MV-4-11 (cell line): ENCODE measurements at regions not wholly inside any gene's neighbourhood (a gene's known extent, or its start where the extent isn't known, plus 50 kb on each side); places are given as distances from the start of the nearest gene placed in this dataset.

Source experiments
- DNase-seq: peaks from one replicate; lab custom pipeline; 2025; lab: John Stamatoyannopoulos, UW

- no peak for DNase-seq
These were observed 423.2 kb downstream of the ATP23 start for GRCh38 chr12:58364389-58365086.

- DNase-seq = no peak
These were observed 423.7 kb downstream of the ATP23 start for GRCh38 chr12:58365087-58365390.

GRCh38 chr12:58367041-58367440, 425.7 kb downstream of the ATP23 start:
- DNase-seq = no peak

GRCh38 chr12:58368001-58368400, 426.6 kb downstream of the ATP23 start:
- no peak for DNase-seq

- no peak for DNase-seq
These were observed 428.2 kb downstream of the ATP23 start for GRCh38 chr12:58369576-58369975.

- DNase-seq = no peak
These were observed 430.9 kb downstream of the ATP23 start for GRCh38 chr12:58372298-58372697.

GRCh38 chr12:58378028-58378427, 436.7 kb downstream of the ATP23 start:
- no peak for DNase-seq

- DNase-seq = no peak
These were observed 440.2 kb downstream of the ATP23 start for GRCh38 chr12:58381546-58381945.

- no peak for DNase-seq
These were observed 442.8 kb downstream of the ATP23 start for GRCh38 chr12:58384196-58384595.

GRCh38 chr12:58386136-58386535, 444.8 kb downstream of the ATP23 start:
- DNase-seq = no peak

- no peak for DNase-seq
These were observed 445.8 kb downstream of the ATP23 start for GRCh38 chr12:58387199-58387598.

GRCh38 chr12:58388261-58388660, 446.9 kb downstream of the ATP23 start:
- DNase-seq = no peak

- no peak for DNase-seq
These were observed 451.8 kb downstream of the ATP23 start for GRCh38 chr12:58393152-58393551.

- no peak for DNase-seq
These were observed 453.7 kb downstream of the ATP23 start for GRCh38 chr12:58395056-58395455.

- no peak for DNase-seq
These were observed 454.1 kb downstream of the ATP23 start for GRCh38 chr12:58395470-58395869.

GRCh38 chr12:58396239-58396638, 454.9 kb downstream of the ATP23 start:
- no peak for DNase-seq

- DNase-seq = no peak
These were observed 464.0 kb downstream of the ATP23 start for GRCh38 chr12:58405363-58405762.

- no peak for DNase-seq
These were observed 467.1 kb downstream of the ATP23 start for GRCh38 chr12:58408516-58408915.

GRCh38 chr12:58412461-58413060, 471.2 kb downstream of the ATP23 start:
- no peak for DNase-seq

GRCh38 chr12:58413794-58414193, 472.4 kb downstream of the ATP23 start:
- no peak for DNase-seq

- DNase-seq = no peak
These were observed 473.1 kb downstream of the ATP23 start for GRCh38 chr12:58414398-58414871.

- DNase-seq = no peak
These were observed 474.3 kb downstream of the ATP23 start for GRCh38 chr12:58415716-58416115.

GRCh38 chr12:58416236-58416635, 474.9 kb downstream of the ATP23 start:
- DNase-seq = no peak

GRCh38 chr12:58419196-58419760, 477.9 kb downstream of the ATP23 start:
- no peak for DNase-seq
